ENCODE measurements at regions not wholly inside any gene's neighbourhood (a gene's known extent, or its start where the extent isn't known, plus 50 kb on each side); places are given as distances from the start of the nearest gene placed in this dataset.

GRCh38 chr5:24401773-24402172 lies 243.0 kb downstream of the CDH10 start:
- TF ChIP-seq PATZ1 (CRISPR knock-in tag; IDR thresholded peaks at IDR 0.05; ENCODE audit: borderline replicate concordance) (no peak), CSDC2 (CRISPR knock-in tag; IDR thresholded peaks at IDR 0.05) (no peak), CSRNP3 (CRISPR knock-in tag; IDR thresholded peaks at IDR 0.05) (no peak), PPARA (CRISPR knock-in tag; IDR thresholded peaks at IDR 0.05; ENCODE audit: borderline replicate concordance) (no peak), ZFP30 (CRISPR knock-in tag; IDR thresholded peaks at IDR 0.05) (no peak), TOX (CRISPR knock-in tag; IDR thresholded peaks at IDR 0.05; ENCODE audit: borderline replicate concordance) (no peak), TCF4 (CRISPR knock-in tag; IDR thresholded peaks at IDR 0.05; ENCODE audit: borderline replicate concordance) (no peak), TSHZ2 (CRISPR knock-in tag; IDR thresholded peaks at IDR 0.05) (no peak), ZC3H10 (CRISPR knock-in tag; IDR thresholded peaks at IDR 0.05) (no peak), ZFP3 (CRISPR knock-in tag; IDR thresholded peaks at IDR 0.05) (no peak), CREB5 (CRISPR knock-in tag; IDR thresholded peaks at IDR 0.05; ENCODE audit: low read depth) (no peak), ZNF565 (CRISPR knock-in tag; conservative IDR thresholded peaks at IDR 0.05; ENCODE audit: low read depth) (no peak), ZNF8 (CRISPR knock-in tag; IDR thresholded peaks at IDR 0.05) (no peak), ZNF70 (CRISPR knock-in tag; IDR thresholded peaks at IDR 0.05) (no peak), OSR1 (CRISPR knock-in tag; IDR thresholded peaks at IDR 0.05) (no peak), POU6F1 (CRISPR knock-in tag; IDR thresholded peaks at IDR 0.05; ENCODE audit: borderline replicate concordance, low read depth) (no peak), ISL1 (CRISPR knock-in tag; IDR thresholded peaks at IDR 0.05) (no peak), RARB (CRISPR knock-in tag; IDR thresholded peaks at IDR 0.05) (no peak), SNAI2 (CRISPR knock-in tag; IDR thresholded peaks at IDR 0.05) (no peak), GLIS3 (CRISPR knock-in tag; IDR thresholded peaks at IDR 0.05) (no peak)
- ATAC-seq, result no peak

- no peak for ATAC-seq
- TF ChIP-seq ESRRG (CRISPR knock-in tag; IDR thresholded peaks at IDR 0.05), result no peak
- no peak for TF ChIP-seq POU6F1 (CRISPR knock-in tag; IDR thresholded peaks at IDR 0.05; ENCODE audit: borderline replicate concordance, low read depth)
- TF ChIP-seq PPARA (CRISPR knock-in tag; IDR thresholded peaks at IDR 0.05; ENCODE audit: borderline replicate concordance), result no peak
- TF ChIP-seq ARNTL (CRISPR knock-in tag; IDR thresholded peaks at IDR 0.05; ENCODE audit: borderline replicate concordance, low read depth), result no peak
- no peak for TF ChIP-seq CREB5 (CRISPR knock-in tag; IDR thresholded peaks at IDR 0.05; ENCODE audit: low read depth)
- TF ChIP-seq RARB (CRISPR knock-in tag; IDR thresholded peaks at IDR 0.05), result no peak
- no peak for TF ChIP-seq ZFP3 (CRISPR knock-in tag; IDR thresholded peaks at IDR 0.05)
- no peak for TF ChIP-seq PATZ1 (CRISPR knock-in tag; IDR thresholded peaks at IDR 0.05; ENCODE audit: borderline replicate concordance)
- no peak for TF ChIP-seq TCF4 (CRISPR knock-in tag; IDR thresholded peaks at IDR 0.05; ENCODE audit: borderline replicate concordance)
- TF ChIP-seq ISL1 (CRISPR knock-in tag; IDR thresholded peaks at IDR 0.05), result no peak
- no peak for TF ChIP-seq CSRNP3 (CRISPR knock-in tag; IDR thresholded peaks at IDR 0.05)
- TF ChIP-seq CSDC2 (CRISPR knock-in tag; IDR thresholded peaks at IDR 0.05), result no peak
- TF ChIP-seq TOX (CRISPR knock-in tag; IDR thresholded peaks at IDR 0.05; ENCODE audit: borderline replicate concordance), result no peak
- TF ChIP-seq ZNF8 (CRISPR knock-in tag; IDR thresholded peaks at IDR 0.05), result no peak
- no peak for TF ChIP-seq BACH2 (CRISPR knock-in tag; IDR thresholded peaks at IDR 0.05; ENCODE audit: borderline replicate concordance)
Measured at GRCh38 chr5:24407466-24407865, 237.3 kb downstream of the CDH10 start.

Data from SK-N-SH treated with all-trans-retinoic acid at 6 μM for 48 hours (cell line).